GM21825 (cell line): ENCODE measurements at regions not wholly inside any gene's neighbourhood (a gene's known extent, or its start where the extent isn't known, plus 50 kb on each side); places are given as distances from the start of the nearest gene placed in this dataset.
A peak's percentile ranks its signal among the peaks of the same experiment; 100 is the strongest.
"Not testable (repeated sequence)": the region's sequence is repeated elsewhere in the genome, so short reads cannot be mapped to it uniquely, and the experiment has no call there.

Experiments
- ATAC-seq: cut with Tn5 transposase; IDR thresholded peaks from one replicate; pipeline ENCODE4 v1.9.1; 2021; ENCODE audit warnings: mild to moderate bottlenecking, moderate library complexity; ENCODE audit not compliant: unreplicated experiment

DNA sequence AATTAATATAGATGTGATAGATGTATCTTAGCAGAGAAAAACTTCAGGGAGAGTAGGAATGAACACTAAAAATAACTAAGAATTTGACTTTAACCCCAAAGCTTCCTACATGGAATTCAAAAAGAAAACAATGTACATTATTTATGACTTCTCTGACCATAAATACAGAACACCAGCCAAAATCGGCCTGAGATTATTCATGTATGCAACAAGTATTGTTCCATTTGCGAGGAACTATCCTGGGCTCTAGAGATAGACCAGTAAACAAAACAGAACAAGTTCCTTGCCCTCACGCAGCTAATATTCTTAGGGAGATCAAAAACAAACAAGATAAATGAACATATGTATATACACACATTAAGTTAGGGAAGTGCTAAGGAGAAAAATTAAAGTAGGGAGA is 432.3 kb upstream of the SOX5 start:
- no peak for ATAC-seq

DNA sequence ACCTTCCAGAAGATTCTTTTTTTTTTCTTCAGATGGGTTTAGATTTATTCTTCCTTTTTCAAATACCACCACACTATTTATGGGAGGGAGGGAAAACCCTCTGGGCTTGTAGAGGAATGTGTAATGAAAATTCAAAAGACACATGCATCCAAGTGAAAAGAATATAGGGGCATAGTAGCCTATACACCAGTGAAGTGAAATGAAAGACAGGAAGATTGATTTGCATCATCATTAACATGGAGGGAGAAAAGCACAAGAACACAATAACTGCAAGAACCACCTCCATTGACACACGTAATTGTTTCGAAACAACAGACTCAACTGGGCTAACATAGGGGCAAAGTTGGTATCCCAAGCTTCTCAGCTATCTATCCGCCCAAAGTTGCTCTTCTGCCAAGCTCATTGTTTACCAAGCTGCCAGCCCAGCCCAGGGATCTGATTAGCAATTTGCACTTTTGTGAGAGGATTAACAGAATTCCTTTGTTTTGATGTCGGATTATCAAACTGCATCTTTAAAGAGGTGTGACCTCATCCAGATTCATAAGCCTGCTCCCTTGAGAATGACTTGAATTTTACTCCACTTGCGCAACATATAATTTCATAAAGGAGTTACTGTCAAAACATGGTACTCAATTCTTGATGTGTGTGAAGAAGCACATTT is 430.5 kb upstream of the SOX5 start:
- no peak for ATAC-seq

DNA sequence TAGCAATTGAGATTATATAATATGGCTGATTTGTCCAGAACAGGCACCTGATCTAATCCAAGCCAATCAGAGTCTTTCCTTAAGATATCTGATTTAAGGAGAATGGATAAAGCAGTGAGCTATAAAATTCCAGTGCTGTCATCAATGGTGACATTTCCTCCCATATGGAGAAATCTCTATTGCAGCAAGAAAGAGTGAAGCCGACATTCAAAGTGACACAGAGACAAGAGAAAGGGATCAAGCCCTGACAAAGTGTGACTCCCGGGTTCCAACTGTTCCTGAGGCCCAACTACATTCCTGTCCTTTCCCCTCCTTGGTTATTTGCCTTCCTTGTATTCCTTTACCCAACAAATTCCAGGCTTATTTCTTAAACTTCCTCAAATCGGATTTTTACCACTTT is 430.0 kb upstream of the SOX5 start:
- no peak for ATAC-seq

DNA sequence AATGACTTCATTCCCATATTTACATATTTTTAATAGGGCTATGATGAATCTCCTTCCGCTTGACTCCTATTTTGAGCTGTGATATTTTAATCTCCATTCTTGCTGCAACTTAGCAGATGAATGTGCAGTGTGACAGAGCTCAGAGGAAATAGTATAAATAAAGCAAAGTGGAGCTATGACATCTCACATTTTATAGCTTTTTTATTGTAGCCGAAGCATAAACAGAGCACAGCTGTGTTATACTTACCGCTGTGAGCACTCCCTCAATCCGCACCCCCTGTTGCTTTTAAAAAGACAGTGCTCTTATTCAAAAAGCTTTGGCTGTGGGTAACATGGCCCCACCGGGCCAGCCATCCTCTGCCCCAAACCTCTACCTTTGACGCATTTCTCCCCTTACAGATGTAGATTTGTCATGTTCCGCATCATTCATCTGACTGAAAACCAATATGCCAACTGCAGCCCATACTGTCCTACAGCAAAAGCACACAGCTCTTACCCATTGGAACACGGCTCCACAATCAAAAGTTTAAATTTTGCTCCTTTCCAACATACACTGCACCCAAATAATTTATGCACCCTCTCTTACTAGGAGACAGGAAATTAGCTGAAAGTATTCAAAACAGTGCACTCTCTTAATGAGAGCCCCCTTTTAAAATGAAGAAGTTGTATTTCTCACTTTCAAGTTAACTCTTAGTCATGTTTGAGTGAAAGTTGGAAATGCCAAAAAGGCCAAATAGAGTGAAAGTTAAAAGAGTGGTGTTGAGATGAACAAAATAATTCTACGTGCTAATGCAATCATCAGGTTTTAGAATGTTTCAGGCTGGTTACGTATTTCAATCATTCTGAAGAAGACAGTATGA is 429.3 kb upstream of the SOX5 start:
- peak; percentile 78 for ATAC-seq

DNA sequence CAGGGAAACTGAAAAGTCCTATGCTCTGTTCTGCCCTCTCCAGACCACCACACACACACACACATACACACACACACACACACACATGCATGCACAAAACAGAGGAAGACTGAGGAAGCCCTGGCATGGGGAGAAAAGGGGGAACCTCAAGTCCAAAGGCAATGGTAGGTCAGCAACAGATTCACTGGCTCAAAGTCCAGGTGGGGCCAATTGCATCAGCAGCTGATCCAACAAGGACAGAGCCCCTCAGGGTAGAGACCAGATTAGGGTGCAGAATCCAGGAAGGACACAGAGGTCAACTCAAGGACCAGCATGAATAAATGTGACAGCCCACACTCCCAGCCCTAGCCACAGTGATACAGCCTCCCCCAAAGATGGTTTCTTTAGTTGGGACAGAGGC is 425.0 kb upstream of the SOX5 start:
- ATAC-seq: no peak

DNA sequence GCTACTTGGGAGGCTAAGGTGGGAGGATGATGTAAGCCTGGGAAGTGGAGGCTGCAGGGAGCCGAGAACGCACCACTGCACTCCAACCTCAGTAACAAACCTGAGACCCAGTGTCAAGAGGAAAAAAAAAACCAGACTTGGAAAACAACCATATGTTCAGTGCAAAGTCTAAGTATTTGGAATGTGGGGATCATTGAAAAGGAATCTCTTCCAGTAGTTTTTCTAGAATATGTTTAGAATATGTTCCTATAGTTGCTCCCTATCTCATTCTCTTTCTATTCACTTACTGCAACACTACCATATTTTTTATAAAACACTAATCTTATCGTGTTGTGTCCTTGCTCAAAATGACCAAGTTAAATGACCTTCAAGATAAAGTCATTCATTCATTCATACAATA is 423.5 kb upstream of the SOX5 start:
- no peak for ATAC-seq

DNA sequence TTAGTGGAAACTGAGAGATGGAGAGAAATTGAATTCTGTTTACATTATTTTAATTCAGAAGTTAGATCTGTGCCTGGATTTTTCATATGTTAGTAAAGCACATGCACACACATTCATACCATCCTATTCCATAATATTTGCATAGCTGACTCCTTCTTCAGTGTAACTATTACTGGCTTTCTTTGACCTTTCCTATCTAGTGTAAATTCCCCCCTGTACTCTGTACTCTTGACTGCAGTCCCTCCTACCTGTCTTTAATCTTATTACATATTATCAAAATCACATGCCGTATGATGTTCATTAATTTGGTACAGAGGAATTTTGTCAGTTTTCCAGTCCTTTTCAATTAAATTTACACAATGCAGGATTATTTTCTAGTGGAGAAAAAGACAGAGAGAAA is 417.0 kb upstream of the SOX5 start:
- ATAC-seq: no peak

DNA sequence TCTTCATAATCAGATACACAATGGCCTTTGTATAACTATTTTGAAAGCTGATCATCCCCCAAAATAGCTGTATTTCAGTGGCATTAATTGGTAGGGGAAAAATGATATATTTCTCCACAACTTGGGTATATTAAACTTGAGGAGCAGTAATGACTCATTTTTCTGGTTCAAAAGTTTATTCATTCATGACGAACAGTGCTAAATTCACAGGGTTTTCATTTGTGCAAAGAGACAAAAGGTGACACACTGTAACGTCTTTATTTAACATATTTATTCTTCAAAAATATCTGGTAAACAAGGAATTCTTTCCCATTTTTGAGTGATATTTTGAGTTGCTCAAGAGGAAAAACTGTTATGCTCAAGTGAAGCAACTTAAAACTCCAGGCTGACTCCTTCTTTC is 415.5 kb upstream of the SOX5 start:
- ATAC-seq: no peak

DNA sequence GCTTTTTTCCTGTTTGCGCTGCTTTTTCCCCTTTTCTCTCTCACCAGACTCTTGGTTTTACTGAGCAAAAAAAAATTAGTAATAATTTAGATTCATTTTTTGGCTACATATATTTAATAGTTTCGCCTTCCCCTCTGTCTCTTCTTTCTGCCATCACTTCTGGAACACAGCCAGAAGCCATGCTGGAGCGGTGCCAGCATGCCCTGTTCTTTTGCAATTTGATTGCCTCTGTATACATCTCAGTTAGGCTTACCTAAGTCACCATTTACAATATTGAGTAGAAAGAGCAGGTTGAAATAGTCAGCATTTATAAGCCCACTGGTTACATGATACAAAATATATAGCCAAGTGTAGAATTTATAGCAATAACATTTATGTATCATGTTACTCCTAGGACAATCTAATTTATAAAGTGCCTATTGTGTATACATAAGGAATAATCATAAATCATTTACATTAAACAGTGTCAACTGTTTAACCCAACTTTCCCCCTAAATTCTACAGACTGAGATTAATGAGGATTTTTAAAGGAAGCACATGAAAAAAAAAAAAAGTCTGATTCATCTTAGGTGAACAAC is 413.8 kb upstream of the SOX5 start:
- ATAC-seq: no peak

DNA sequence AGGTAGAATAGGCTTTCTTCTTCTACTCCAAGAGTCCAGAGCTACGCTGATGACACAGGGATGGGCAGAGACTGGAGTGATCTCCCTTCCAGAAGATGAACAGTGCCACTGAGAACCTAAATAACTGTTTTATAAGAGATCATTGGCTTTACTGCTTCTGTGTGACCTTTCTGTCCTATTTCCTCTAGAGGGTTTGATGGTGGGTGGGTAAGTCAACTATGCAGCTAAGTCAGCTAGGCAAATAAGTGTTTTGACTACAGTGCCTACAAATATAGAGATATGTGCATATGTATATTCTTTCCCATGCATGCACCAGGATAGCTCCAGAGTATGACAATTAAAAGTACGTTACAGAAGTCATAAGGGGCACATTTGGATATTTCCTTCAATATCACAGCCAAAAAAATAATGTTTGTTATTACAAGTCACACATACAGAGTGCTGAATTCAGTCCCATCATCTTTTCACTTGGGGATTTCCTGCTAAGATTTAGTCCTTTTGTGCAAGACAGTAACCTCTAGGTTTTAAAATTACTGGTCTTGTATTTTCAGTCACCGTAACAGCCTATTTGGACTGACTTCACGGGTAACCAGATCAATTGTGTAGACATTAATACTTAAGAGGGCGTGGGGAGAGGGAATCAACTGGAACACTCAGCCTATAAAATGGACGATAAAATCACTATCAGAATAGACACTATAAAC is 412.6 kb upstream of the SOX5 start:
- no peak for ATAC-seq

DNA sequence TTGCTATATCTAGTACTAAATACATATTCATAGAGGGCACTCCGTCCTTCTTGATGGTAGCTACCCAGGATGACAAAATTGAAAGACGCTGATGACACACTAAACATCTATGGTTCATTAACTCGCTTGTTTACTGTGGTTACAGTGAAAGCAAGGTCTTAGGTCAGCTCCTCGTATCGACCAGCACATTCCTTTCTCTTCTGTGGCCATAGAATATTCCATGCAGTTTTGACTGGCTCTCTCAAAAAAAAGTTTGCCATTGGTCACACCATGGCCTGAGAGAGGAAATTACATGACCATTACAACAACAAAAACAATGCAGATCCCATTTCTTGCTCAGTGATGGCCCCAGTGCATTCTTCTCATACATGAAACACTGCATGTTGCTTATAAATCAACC is 411.4 kb upstream of the SOX5 start:
- peak; percentile 78 for ATAC-seq

DNA sequence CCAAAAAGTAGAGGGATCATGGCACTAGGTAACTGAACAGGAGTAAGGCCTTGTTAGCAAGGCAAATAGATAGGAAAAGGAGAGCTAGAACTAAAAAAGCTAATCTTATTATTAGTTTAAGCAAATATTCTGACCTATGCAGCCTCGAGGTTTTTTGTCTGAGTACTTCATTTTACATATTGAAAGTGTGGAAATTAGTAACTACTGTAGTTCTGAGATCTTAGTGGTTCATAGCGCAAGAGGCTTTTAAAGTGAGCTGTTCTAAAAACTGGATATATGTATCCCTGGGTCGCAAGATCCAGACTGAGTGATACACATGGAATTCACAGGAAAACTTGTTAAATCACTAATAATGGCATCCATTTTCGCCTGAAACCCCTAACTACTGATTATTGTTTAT is 411.0 kb upstream of the SOX5 start:
- no peak for ATAC-seq

DNA sequence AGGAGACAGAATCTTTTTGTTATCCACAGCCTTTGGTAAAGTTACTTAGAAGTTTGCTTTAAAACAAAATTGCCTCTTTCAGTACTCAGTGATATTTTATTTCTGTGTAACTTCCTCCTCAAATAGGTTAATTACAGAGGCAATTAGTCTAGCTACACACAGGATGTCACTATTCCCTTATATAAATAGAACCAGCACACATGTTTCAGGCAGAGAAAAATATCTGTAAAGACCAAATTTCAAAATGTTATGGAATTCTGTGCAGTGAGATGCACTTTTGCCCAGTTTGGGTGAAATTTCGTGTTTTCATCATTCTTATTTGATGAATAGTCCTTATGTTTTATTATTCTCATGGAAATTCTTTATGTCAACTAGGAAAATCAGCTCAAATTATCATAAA is 410.6 kb upstream of the SOX5 start:
- no peak for ATAC-seq

DNA sequence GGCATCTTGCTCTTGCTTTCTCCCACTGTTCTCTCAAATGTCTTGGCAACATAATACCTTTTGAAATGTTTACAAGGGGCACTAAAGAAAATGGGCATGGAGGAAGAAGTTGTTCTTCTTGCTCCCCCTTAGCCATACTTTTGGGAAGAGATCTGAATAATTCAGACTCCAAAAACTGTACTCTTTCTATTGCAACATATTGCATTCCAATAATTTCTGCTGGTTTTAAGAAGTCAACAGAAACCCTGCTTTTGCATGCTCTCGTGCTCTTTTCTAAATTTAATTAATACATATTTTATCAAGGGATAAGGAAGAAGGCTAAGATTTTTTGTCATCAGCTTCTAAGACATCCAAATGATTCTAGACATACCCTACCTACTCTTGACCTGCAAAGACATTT is 409.9 kb upstream of the SOX5 start:
- ATAC-seq: no peak

DNA sequence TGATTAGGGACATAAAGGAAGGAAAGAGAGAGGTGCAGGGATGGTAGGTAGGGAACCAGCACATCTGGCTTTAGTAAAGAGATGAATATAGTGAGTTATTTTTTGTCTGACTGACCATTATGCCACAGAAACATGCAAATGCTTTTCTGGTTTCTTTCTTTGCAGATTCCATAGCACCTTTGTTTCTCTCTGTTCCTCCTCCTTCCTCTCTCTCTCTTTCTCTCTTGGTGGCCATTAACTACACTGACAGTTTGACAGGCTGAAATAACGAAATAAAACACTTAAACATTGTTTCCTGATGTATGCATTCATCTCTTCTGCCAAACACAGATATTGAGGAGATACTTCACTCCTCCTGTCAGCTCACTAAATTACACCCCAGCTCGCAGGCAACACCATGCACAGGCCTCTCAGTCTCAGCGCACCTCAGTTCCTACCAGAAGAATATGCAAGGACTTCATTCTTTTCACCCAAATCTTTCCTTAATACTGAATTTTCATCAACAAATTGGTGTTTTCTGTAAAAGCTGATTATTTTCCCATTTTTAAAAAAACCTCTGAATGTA is 406.9 kb upstream of the SOX5 start:
- ATAC-seq: peak; percentile 65

DNA sequence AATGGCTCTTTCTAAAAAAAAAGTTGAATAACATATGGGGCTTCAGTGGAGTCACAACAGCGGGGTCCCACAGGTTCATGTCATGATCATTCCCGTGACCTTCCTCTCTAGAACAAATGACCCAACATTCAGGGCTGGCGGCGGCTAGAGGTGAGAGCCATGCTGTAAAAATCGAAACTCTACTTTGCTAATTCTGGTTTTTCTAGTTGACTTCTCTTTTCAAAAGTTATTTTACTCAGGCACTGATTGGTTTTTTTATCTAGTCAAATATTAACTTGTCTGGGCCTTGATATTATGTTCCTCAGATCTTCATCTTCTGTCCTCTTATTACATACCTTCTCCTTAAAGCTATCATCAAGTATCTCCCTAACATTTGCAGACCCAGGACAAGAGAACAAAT is 402.9 kb upstream of the SOX5 start:
- ATAC-seq: no peak

DNA sequence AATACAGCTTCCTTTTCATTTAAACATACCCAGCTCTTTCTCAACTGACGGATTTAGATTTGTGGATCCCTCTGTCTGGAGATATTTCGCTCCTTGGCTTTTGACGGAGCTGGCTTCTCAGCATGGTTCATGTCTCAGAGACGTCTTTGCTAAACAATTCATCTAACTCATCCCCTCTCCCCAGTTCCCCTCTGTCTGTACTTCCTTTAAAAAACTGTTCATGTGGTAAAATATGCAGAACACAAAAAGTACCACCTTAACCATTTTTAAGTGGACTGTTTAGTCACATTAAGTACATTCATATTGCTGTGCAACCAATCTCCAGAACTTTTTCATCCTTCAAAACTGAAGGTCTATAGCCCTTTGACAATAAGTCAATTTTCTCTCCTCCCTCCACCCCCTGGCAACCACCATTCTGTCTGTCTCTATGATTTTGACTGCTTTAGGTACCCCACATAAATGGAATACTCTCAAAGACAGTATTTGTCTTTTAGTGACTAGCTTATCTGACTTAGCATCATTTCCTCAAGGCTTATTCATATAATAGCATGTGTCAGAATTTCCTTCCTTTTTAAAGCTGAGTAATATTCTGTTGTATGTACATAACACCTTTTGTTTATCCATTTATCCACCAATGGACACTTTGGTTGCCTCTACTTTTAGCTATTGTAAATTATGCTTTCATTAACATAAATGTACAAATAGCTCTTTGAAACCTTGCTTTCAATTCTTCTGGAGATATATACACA is 399.8 kb upstream of the SOX5 start:
- no peak for ATAC-seq

DNA sequence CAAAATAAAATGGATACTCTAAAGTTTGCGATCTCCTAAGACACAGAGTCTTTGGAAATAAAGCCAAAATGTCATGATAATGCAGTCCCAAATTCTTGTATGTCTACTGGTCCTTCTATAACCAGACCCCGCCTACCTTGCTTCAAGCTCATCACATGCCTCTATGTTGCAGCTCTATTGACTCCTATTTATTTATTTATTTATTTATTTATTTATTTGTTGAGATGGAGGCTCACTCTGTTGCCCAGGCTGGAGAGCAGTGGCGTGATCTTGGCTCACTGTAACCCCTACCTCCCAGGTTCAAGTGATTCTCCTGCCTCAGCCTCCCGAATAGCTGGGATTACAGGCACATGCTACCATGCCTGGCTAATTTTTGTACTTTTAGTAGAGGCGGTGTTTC is 398.7 kb upstream of the SOX5 start:
- not testable (repeated sequence) for ATAC-seq

DNA sequence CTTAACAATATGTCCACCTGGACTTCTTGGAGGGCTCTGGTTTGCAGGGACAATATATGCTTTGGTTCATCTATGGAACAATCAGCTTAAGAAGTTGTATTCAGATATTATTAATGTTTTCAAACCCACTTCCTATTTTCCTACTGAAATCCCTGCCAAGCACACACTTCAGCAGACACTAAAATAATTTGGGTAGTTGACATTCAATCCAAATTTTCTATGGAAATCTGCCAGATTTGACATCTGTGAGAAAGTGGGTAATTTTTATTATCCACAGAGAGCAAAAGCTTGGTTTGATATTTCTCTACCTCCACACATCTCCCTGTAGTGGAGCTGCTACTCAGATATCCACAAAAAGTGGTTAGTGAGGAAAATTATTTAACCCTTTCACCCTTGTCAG is 378.8 kb upstream of the SOX5 start:
- ATAC-seq: no peak

DNA sequence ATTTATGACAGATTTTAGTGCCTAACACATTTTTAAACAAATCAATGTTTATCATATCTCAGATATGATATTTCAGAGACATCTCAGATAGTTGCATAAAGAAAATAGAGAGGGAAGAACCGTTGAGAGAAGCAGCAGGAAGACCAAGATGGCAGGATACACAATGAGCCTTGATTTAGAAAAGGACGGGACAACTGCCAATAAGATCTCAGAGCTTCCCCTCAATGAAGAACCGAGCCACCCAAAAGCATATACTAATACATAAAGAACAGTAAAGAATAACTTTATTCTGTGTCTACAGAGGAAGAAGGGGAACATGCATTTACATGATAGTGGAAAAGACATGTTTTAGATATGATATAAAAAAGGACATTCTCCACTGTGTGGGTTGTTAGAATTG is 375.9 kb upstream of the SOX5 start:
- no peak for ATAC-seq
